ENCODE measurements at regions not wholly inside any gene's neighbourhood (a gene's known extent, or its start where the extent isn't known, plus 50 kb on each side); places are given as distances from the start of the nearest gene placed in this dataset.
"Not testable (repeated sequence)": the region's sequence is repeated elsewhere in the genome, so short reads cannot be mapped to it uniquely, and the experiment has no call there.

- DNase-seq (ENCODE audit: low spot score in 2 of 2) (no peak), FAIRE-seq (no peak)
Observed at GRCh38 chr14:98908050-98908449, 363.9 kb downstream of the BCL11B start.

- DNase-seq (ENCODE audit: low spot score in 2 of 2) (no peak), FAIRE-seq (no peak)
Observed at GRCh38 chr14:98909251-98909944, 362.6 kb downstream of the BCL11B start.

- FAIRE-seq: no peak
- no peak for DNase-seq (ENCODE audit: low spot score in 2 of 2)
Observed at GRCh38 chr14:98910061-98910460, 361.9 kb downstream of the BCL11B start.

- DNase-seq (ENCODE audit: low spot score in 2 of 2): no peak
- no peak for FAIRE-seq
Observed at GRCh38 chr14:98912655-98913054, 359.3 kb downstream of the BCL11B start.

- no peak for DNase-seq (ENCODE audit: low spot score in 2 of 2)
- FAIRE-seq: no peak
Observed at GRCh38 chr14:98913967-98914650, 357.9 kb downstream of the BCL11B start.

GRCh38 chr14:98914942-98915341 lies 357.1 kb downstream of the BCL11B start:
- DNase-seq (ENCODE audit: low spot score in 2 of 2) (no peak), FAIRE-seq (no peak)

GRCh38 chr14:98915625-98916024 lies 356.4 kb downstream of the BCL11B start:
- FAIRE-seq (no peak), DNase-seq (ENCODE audit: low spot score in 2 of 2) (no peak)

- DNase-seq (ENCODE audit: low spot score in 2 of 2) (no peak), FAIRE-seq (no peak)
Observed at GRCh38 chr14:98916036-98916435, 356.0 kb downstream of the BCL11B start.

GRCh38 chr14:98916476-98916875 lies 355.5 kb downstream of the BCL11B start:
- FAIRE-seq (no peak), DNase-seq (ENCODE audit: low spot score in 2 of 2) (no peak)

GRCh38 chr14:98919434-98919833 lies 352.6 kb downstream of the BCL11B start:
- DNase-seq (ENCODE audit: low spot score in 2 of 2) (no peak), FAIRE-seq (no peak)

- FAIRE-seq: not testable (repeated sequence)
Observed at GRCh38 chr14:98921306-98921705, 350.7 kb downstream of the BCL11B start.

GRCh38 chr14:98923596-98923995 lies 348.4 kb downstream of the BCL11B start:
- FAIRE-seq: no peak
- no peak for DNase-seq (ENCODE audit: low spot score in 2 of 2)

More at GRCh38 chr14:98921306-98921705, 350.7 kb downstream of the BCL11B start:
- DNase-seq (ENCODE audit: low spot score in 2 of 2): not testable (repeated sequence)

- DNase-seq (ENCODE audit: low spot score in 2 of 2) (no peak), FAIRE-seq (no peak)
Observed at GRCh38 chr14:98924046-98924445, 348.0 kb downstream of the BCL11B start.

- DNase-seq (ENCODE audit: low spot score in 2 of 2) (no peak), FAIRE-seq (no peak)
Observed at GRCh38 chr14:98925354-98926040, 346.5 kb downstream of the BCL11B start.

- FAIRE-seq (no peak), DNase-seq (ENCODE audit: low spot score in 2 of 2) (no peak)
Observed at GRCh38 chr14:98926146-98926545, 345.9 kb downstream of the BCL11B start.

- FAIRE-seq (no peak), DNase-seq (ENCODE audit: low spot score in 2 of 2) (no peak)
Observed at GRCh38 chr14:98926801-98927200, 345.2 kb downstream of the BCL11B start.

- DNase-seq (ENCODE audit: low spot score in 2 of 2) (no peak), FAIRE-seq (no peak)
Observed at GRCh38 chr14:98927986-98928385, 344.0 kb downstream of the BCL11B start.

- FAIRE-seq (no peak), DNase-seq (ENCODE audit: low spot score in 2 of 2) (no peak)
Observed at GRCh38 chr14:98928418-98928817, 343.6 kb downstream of the BCL11B start.

GRCh38 chr14:98931126-98931525 lies 340.9 kb downstream of the BCL11B start:
- DNase-seq (ENCODE audit: low spot score in 2 of 2) (no peak), FAIRE-seq (no peak)

- no peak for FAIRE-seq
- DNase-seq (ENCODE audit: low spot score in 2 of 2): no peak
Observed at GRCh38 chr14:98931911-98932310, 340.1 kb downstream of the BCL11B start.
